Glutamatergic neuron (in vitro differentiated cells): ENCODE measurements at regions not wholly inside any gene's neighbourhood (a gene's known extent, or its start where the extent isn't known, plus 50 kb on each side); places are given as distances from the start of the nearest gene placed in this dataset.

Experiments used
- DNase-seq: peaks from one replicate; pipeline ENCODE4 v3.0.0; 2022
- H3K27ac Mint-ChIP-seq: one replicate; pipeline ENCODE4 v1.8.0; 2020; ENCODE audit warnings: mild to moderate bottlenecking, mixed read lengths, inconsistent platforms; ENCODE audit not compliant: unreplicated experiment
- H3K27me3 Mint-ChIP-seq: one replicate; pipeline ENCODE4 v1.8.0; 2020; ENCODE audit warnings: mild to moderate bottlenecking, moderate library complexity, mixed read lengths, inconsistent platforms; ENCODE audit not compliant: unreplicated experiment
- H3K36me3 Mint-ChIP-seq: one replicate; pipeline ENCODE4 v1.8.0; 2020; ENCODE audit warnings: mild to moderate bottlenecking, mixed read lengths, inconsistent platforms; ENCODE audit not compliant: unreplicated experiment
- H3K4me1 Mint-ChIP-seq: one replicate; pipeline ENCODE4 v1.8.0; 2020; ENCODE audit warnings: mild to moderate bottlenecking, low read depth, mixed read lengths, inconsistent platforms; ENCODE audit not compliant: unreplicated experiment
- H3K4me3 Mint-ChIP-seq: one replicate; pipeline ENCODE4 v1.8.0; 2020; ENCODE audit warnings: mild to moderate bottlenecking, mixed read lengths, inconsistent platforms; ENCODE audit not compliant: unreplicated experiment
- H3K9me3 Mint-ChIP-seq: one replicate; pipeline ENCODE4 v1.8.0; 2020; ENCODE audit warnings: mild to moderate bottlenecking, moderate library complexity, mixed read lengths, inconsistent platforms; ENCODE audit not compliant: unreplicated experiment
- CTCF ChIP-seq: fragments of 200-600 bp; sonication (generic); IDR thresholded peaks from one replicate; pipeline ENCODE4 v1.5.0; 2021; ENCODE audit not compliant: partially characterized antibody, unreplicated experiment

GRCh38 chr7:109996411-109996810 is 1094.5 kb upstream of the LRRN3 start:
- Mint-ChIP-seq H3K36me3 (no peaks in the 10 kb centered on the region), H3K9me3 (no peaks in the 10 kb centered on the region), H3K4me1 (peaks cover under 1% of the 10 kb centered on the region), H3K27ac (no peak overlapping the region), H3K27me3 (peaks cover 3% of the 10 kb centered on the region), H3K4me3 (no peak overlapping the region)
- no peak for TF ChIP-seq CTCF
- no peak for DNase-seq

DNA sequence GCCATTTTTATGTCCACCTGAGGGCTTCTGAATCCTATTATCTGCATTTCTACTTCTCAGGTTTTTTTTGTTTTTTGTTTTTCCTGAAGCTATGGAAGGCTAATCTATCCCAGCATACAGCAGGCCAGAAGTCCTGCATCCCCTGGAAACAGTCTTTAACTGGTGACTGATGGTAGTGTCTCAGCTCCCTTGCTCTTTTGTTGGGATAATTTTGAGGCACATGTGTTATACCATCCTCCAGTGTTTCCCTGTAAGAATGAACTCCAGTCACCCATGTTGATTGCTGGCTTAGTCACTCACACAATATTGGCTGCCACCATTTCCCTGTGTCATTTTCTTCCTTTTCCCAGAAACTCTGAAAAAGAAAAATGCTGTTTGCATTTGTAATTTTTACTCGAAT is 1094.0 kb upstream of the LRRN3 start:
- H3K4me3 Mint-ChIP-seq: no peak overlapping the region
- peaks cover 4% of the 10 kb centered on the region for H3K4me1 Mint-ChIP-seq
- no peak overlapping the region for H3K27ac Mint-ChIP-seq
- no peaks in the 10 kb centered on the region for H3K36me3 Mint-ChIP-seq
- peaks cover 3% of the 10 kb centered on the region for H3K27me3 Mint-ChIP-seq
- DNase-seq: no peak
- TF ChIP-seq CTCF: no peak
- no peaks in the 10 kb centered on the region for H3K9me3 Mint-ChIP-seq

DNA sequence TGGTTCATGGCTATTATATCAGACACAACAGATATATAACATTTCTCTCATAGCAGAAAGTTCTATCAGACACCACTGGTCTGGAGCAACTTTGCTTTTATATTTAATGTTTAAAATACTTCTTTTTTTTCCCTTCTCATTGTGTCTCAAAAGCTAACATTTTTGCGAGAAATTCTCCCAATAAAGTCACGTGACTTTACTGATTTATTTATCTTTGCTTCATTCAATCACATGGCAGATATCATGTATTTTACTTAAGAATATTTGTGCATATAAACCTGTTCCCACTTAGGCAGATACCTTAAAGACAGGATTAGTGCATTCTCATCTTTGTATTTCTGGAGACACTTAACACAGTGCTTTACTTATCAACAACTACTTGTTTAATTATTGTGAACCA is 1093.1 kb upstream of the LRRN3 start:
- H3K9me3 Mint-ChIP-seq: no peaks in the 10 kb centered on the region
- H3K27ac Mint-ChIP-seq: no peak overlapping the region
- H3K36me3 Mint-ChIP-seq: no peaks in the 10 kb centered on the region
- DNase-seq: no peak
- peaks cover 4% of the 10 kb centered on the region for H3K4me1 Mint-ChIP-seq
- no peak overlapping the region for H3K4me3 Mint-ChIP-seq
- no peak for TF ChIP-seq CTCF
- peaks cover 3% of the 10 kb centered on the region for H3K27me3 Mint-ChIP-seq

GRCh38 chr7:110001254-110001938 is 1089.5 kb upstream of the LRRN3 start:
- no peaks in the 10 kb centered on the region for H3K9me3 Mint-ChIP-seq
- no peaks in the 10 kb centered on the region for H3K27me3 Mint-ChIP-seq
- no peak overlapping the region for H3K4me3 Mint-ChIP-seq
- H3K27ac Mint-ChIP-seq: no peak overlapping the region
- peaks cover 9% of the 10 kb centered on the region for H3K4me1 Mint-ChIP-seq
- DNase-seq: no peak
- H3K36me3 Mint-ChIP-seq: no peaks in the 10 kb centered on the region
- no peak for TF ChIP-seq CTCF

- H3K27ac Mint-ChIP-seq: no peak overlapping the region
- DNase-seq: no peak
- no peak overlapping the region for H3K4me3 Mint-ChIP-seq
- H3K9me3 Mint-ChIP-seq: no peaks in the 10 kb centered on the region
- H3K4me1 Mint-ChIP-seq: peaks cover 9% of the 10 kb centered on the region
- H3K27me3 Mint-ChIP-seq: no peaks in the 10 kb centered on the region
- TF ChIP-seq CTCF: no peak
- no peaks in the 10 kb centered on the region for H3K36me3 Mint-ChIP-seq
Observed at GRCh38 chr7:110003827-110004226, 1087.1 kb upstream of the LRRN3 start.
